Activated naive CD4-positive, alpha-beta T cell treated with anti-CD3 and anti-CD28 coated beads, Interleukin-2, amount 10 ng/mL, durations not matched to agents 7 days and 5 days (primary cell): ENCODE measurements at regions not wholly inside any gene's neighbourhood (a gene's known extent, or its start where the extent isn't known, plus 50 kb on each side); places are given as distances from the start of the nearest gene placed in this dataset.

Experiments used
- CTCF ChIA-PET: fragments of 350-600 bp; sonication (Branson Sonifier 250); formaldehyde crosslinking; loops from one replicate; lab custom pipeline; 2021; ENCODE audit warnings: antibody characterized with exemption; lab: Charles Lee
- DNase-seq: peaks from one replicate; pipeline ENCODE4 v3.0.0-alpha.2; 2020
- H3K27ac Mint-ChIP-seq: one replicate; pipeline ENCODE4 v1.8.0; 2021; ENCODE audit warnings: mild to moderate bottlenecking, moderate library complexity, mixed read lengths
- H3K27me3 Mint-ChIP-seq: one replicate; pipeline ENCODE4 v1.8.0; 2021; ENCODE audit warnings: mild to moderate bottlenecking, mixed read lengths
- H3K36me3 Mint-ChIP-seq: one replicate; pipeline ENCODE4 v1.8.0; 2021; ENCODE audit warnings: mixed read lengths
- H3K4me1 Mint-ChIP-seq: one replicate; pipeline ENCODE4 v1.8.0; 2021; ENCODE audit warnings: mixed read lengths
- H3K4me3 Mint-ChIP-seq: one replicate; pipeline ENCODE4 v1.8.0; 2021; ENCODE audit warnings: mild to moderate bottlenecking, moderate library complexity, mixed read lengths
- H3K9me3 Mint-ChIP-seq: one replicate; pipeline ENCODE4 v1.8.0; 2021; ENCODE audit warnings: mixed read lengths

- H3K36me3 Mint-ChIP-seq = no peaks in the 10 kb centered on the region
- no peak overlapping the region for H3K4me3 Mint-ChIP-seq
- no peak overlapping the region for H3K27ac Mint-ChIP-seq
- H3K4me1 Mint-ChIP-seq = no peaks in the 10 kb centered on the region
- no peaks in the 10 kb centered on the region for H3K9me3 Mint-ChIP-seq
- no peak for DNase-seq
- CTCF ChIA-PET = no interaction called here
- peaks cover 15% of the 10 kb centered on the region for H3K27me3 Mint-ChIP-seq
Observed at GRCh38 chr13:42658019-42658418, 84.1 kb downstream of the TNFSF11 start.

- CTCF ChIA-PET = no interaction called here
- H3K27me3 Mint-ChIP-seq = peaks cover 10% of the 10 kb centered on the region
Observed at GRCh38 chr13:42660333-42660965, 86.5 kb downstream of the TNFSF11 start.

GRCh38 chr13:42667638-42668037 lies 93.7 kb downstream of the TNFSF11 start:
- no peak for DNase-seq
- Mint-ChIP-seq H3K27me3 (no peaks in the 10 kb centered on the region), H3K9me3 (no peaks in the 10 kb centered on the region), H3K4me1 (no peaks in the 10 kb centered on the region), H3K4me3 (no peak overlapping the region), H3K36me3 (no peaks in the 10 kb centered on the region), H3K27ac (no peak overlapping the region)
- CTCF ChIA-PET = no interaction called here

More at GRCh38 chr13:42660333-42660965, 86.5 kb downstream of the TNFSF11 start:
- no peak for DNase-seq
- Mint-ChIP-seq H3K4me3 (no peak overlapping the region), H3K9me3 (no peaks in the 10 kb centered on the region), H3K27ac (no peak overlapping the region), H3K4me1 (no peaks in the 10 kb centered on the region), H3K36me3 (no peaks in the 10 kb centered on the region)

GRCh38 chr13:42671502-42671901 lies 97.5 kb downstream of the TNFSF11 start:
- CTCF ChIA-PET = no interaction called here
- H3K4me1 Mint-ChIP-seq = no peaks in the 10 kb centered on the region
- H3K36me3 Mint-ChIP-seq = no peaks in the 10 kb centered on the region
- H3K27me3 Mint-ChIP-seq = no peaks in the 10 kb centered on the region
- no peak overlapping the region for H3K27ac Mint-ChIP-seq
- DNase-seq = no peak
- no peaks in the 10 kb centered on the region for H3K9me3 Mint-ChIP-seq
- no peak overlapping the region for H3K4me3 Mint-ChIP-seq

GRCh38 chr13:42673677-42674076 lies 99.7 kb downstream of the TNFSF11 start:
- CTCF ChIA-PET = interaction anchor here (1.0 kb wide), 1 partner anchor 22 kb away, joined by 3 read pairs; no protein-coding TSS in a partner anchor
- Mint-ChIP-seq H3K9me3 (no peaks in the 10 kb centered on the region), H3K27me3 (no peaks in the 10 kb centered on the region), H3K36me3 (no peaks in the 10 kb centered on the region), H3K27ac (no peak overlapping the region), H3K4me1 (no peaks in the 10 kb centered on the region), H3K4me3 (no peak overlapping the region)
- DNase-seq = no peak

- peaks cover 7% of the 10 kb centered on the region for H3K27me3 Mint-ChIP-seq
- CTCF ChIA-PET = no interaction called here
- H3K36me3 Mint-ChIP-seq = no peaks in the 10 kb centered on the region
- no peak overlapping the region for H3K27ac Mint-ChIP-seq
- no peak overlapping the region for H3K4me3 Mint-ChIP-seq
- H3K4me1 Mint-ChIP-seq = no peaks in the 10 kb centered on the region
- no peaks in the 10 kb centered on the region for H3K9me3 Mint-ChIP-seq
- no peak for DNase-seq
Observed at GRCh38 chr13:42680748-42681147, 100.6 kb upstream of the FAM216B start.

- H3K4me3 Mint-ChIP-seq = no peak overlapping the region
- H3K27ac Mint-ChIP-seq = no peak overlapping the region
- peaks cover 7% of the 10 kb centered on the region for H3K27me3 Mint-ChIP-seq
- CTCF ChIA-PET = no interaction called here
- no peaks in the 10 kb centered on the region for H3K36me3 Mint-ChIP-seq
- no peak for DNase-seq
- H3K9me3 Mint-ChIP-seq = no peaks in the 10 kb centered on the region
- H3K4me1 Mint-ChIP-seq = no peaks in the 10 kb centered on the region
Observed at GRCh38 chr13:42681326-42682100, 99.9 kb upstream of the FAM216B start.

- no peak overlapping the region for H3K4me3 Mint-ChIP-seq
- no peaks in the 10 kb centered on the region for H3K9me3 Mint-ChIP-seq
- no peak for DNase-seq
- CTCF ChIA-PET = no interaction called here
- H3K36me3 Mint-ChIP-seq = no peaks in the 10 kb centered on the region
- H3K27ac Mint-ChIP-seq = no peak overlapping the region
- peaks cover 4% of the 10 kb centered on the region for H3K27me3 Mint-ChIP-seq
- no peaks in the 10 kb centered on the region for H3K4me1 Mint-ChIP-seq
Observed at GRCh38 chr13:42684226-42684625, 97.2 kb upstream of the FAM216B start.

GRCh38 chr13:42685751-42686150 lies 95.6 kb upstream of the FAM216B start:
- H3K27me3 Mint-ChIP-seq = no peaks in the 10 kb centered on the region

GRCh38 chr13:42686165-42686564 lies 95.2 kb upstream of the FAM216B start:
- Mint-ChIP-seq H3K36me3 (no peaks in the 10 kb centered on the region), H3K27ac (no peak overlapping the region), H3K27me3 (no peaks in the 10 kb centered on the region), H3K4me3 (no peak overlapping the region), H3K4me1 (no peaks in the 10 kb centered on the region), H3K9me3 (no peaks in the 10 kb centered on the region)
- no peak for DNase-seq
- CTCF ChIA-PET = interaction anchor here (0.6 to 0.7 kb wide), 2 partner anchors 25 to 1241 kb away, joined by 3 read pairs; no protein-coding TSS in a partner anchor

More at GRCh38 chr13:42685751-42686150, 95.6 kb upstream of the FAM216B start:
- CTCF ChIA-PET = interaction anchor here (0.6 kb wide), 1 partner anchor 24 kb away, joined by 3 read pairs; no protein-coding TSS in a partner anchor
- no peak overlapping the region for H3K4me3 Mint-ChIP-seq
- H3K36me3 Mint-ChIP-seq = no peaks in the 10 kb centered on the region
- H3K4me1 Mint-ChIP-seq = no peaks in the 10 kb centered on the region
- H3K9me3 Mint-ChIP-seq = no peaks in the 10 kb centered on the region
- no peak overlapping the region for H3K27ac Mint-ChIP-seq
- DNase-seq = no peak

- CTCF ChIA-PET = interaction anchor here (0.6 kb wide), 1 partner anchor 54 kb away, joined by 3 read pairs; no protein-coding TSS in a partner anchor
- Mint-ChIP-seq H3K27me3 (no peaks in the 10 kb centered on the region), H3K9me3 (no peaks in the 10 kb centered on the region), H3K4me3 (no peak overlapping the region), H3K4me1 (no peaks in the 10 kb centered on the region), H3K27ac (no peak overlapping the region), H3K36me3 (no peaks in the 10 kb centered on the region)
- no peak for DNase-seq
Observed at GRCh38 chr13:42688821-42689220, 92.6 kb upstream of the FAM216B start.

GRCh38 chr13:42696191-42696590 lies 85.2 kb upstream of the FAM216B start:
- no peak for DNase-seq
- Mint-ChIP-seq H3K4me1 (no peaks in the 10 kb centered on the region), H3K4me3 (no peak overlapping the region), H3K36me3 (no peaks in the 10 kb centered on the region), H3K27ac (no peak overlapping the region), H3K9me3 (no peaks in the 10 kb centered on the region), H3K27me3 (peaks cover 9% of the 10 kb centered on the region)
- CTCF ChIA-PET = no interaction called here

- no peak overlapping the region for H3K4me3 Mint-ChIP-seq
- H3K27me3 Mint-ChIP-seq = peaks cover 9% of the 10 kb centered on the region
- CTCF ChIA-PET = no interaction called here
- H3K4me1 Mint-ChIP-seq = no peaks in the 10 kb centered on the region
- H3K27ac Mint-ChIP-seq = no peak overlapping the region
- H3K9me3 Mint-ChIP-seq = no peaks in the 10 kb centered on the region
- no peak for DNase-seq
- no peaks in the 10 kb centered on the region for H3K36me3 Mint-ChIP-seq
Observed at GRCh38 chr13:42699912-42700311, 81.5 kb upstream of the FAM216B start.

- CTCF ChIA-PET = no interaction called here
- Mint-ChIP-seq H3K4me3 (no peak overlapping the region), H3K4me1 (no peaks in the 10 kb centered on the region), H3K9me3 (no peaks in the 10 kb centered on the region), H3K36me3 (no peaks in the 10 kb centered on the region), H3K27me3 (peaks cover 9% of the 10 kb centered on the region), H3K27ac (no peak overlapping the region)
- DNase-seq = no peak
Observed at GRCh38 chr13:42702716-42703115, 78.7 kb upstream of the FAM216B start.

GRCh38 chr13:42703740-42704139 lies 77.6 kb upstream of the FAM216B start:
- H3K4me1 Mint-ChIP-seq = no peaks in the 10 kb centered on the region
- no peak overlapping the region for H3K4me3 Mint-ChIP-seq
- no peak overlapping the region for H3K27ac Mint-ChIP-seq

More at GRCh38 chr13:42703740-42704139, 77.6 kb upstream of the FAM216B start:
- Mint-ChIP-seq H3K36me3 (no peaks in the 10 kb centered on the region), H3K27me3 (peaks cover 9% of the 10 kb centered on the region), H3K9me3 (no peaks in the 10 kb centered on the region)
- CTCF ChIA-PET = no interaction called here
- no peak for DNase-seq
